ENCODE measurements at regions not wholly inside any gene's neighbourhood (a gene's known extent, or its start where the extent isn't known, plus 50 kb on each side); places are given as distances from the start of the nearest gene placed in this dataset.

DNA sequence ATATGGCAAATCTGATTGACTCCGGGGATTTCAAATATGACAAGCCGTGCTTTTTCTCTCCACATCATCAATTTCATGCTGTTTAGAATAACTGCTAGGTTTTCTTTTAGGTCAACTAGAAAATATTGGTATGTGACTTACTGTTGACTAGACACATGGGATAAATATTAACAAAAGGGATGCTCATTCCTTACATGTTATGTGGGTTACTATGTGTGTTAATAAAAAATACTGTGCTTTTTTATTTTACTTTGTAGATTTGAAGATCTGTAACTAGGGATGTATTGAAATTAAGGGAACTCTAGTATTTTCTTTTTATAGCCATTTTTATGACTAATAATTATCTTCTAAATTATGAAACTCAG, 264.6 kb upstream of the COL8A1 start:
- Histone ChIP-seq H3K4me1 (peaks cover 0 to 4% of the 10 kb centered on the region in 2 donors), H3K27ac (no peak overlapping the region), H3K4me3 (replicated peaks in 1 of 3) (no peak overlapping the region), H3K9me3 (no peaks in the 10 kb centered on the region), H3K27me3 (no peaks in the 10 kb centered on the region), H3K36me3 (no peaks in the 10 kb centered on the region)
- intact Hi-C loops (cut with DNase I) = no loop called here
- WGBS, 2 donors = 62 to 67% methylated on average over 2 of the region's 2 CpGs
- no peak for DNase-seq
- no peak for TF ChIP-seq POLR2A (IDR thresholded peaks at IDR 0.05)
- TF ChIP-seq, protein P1, sequence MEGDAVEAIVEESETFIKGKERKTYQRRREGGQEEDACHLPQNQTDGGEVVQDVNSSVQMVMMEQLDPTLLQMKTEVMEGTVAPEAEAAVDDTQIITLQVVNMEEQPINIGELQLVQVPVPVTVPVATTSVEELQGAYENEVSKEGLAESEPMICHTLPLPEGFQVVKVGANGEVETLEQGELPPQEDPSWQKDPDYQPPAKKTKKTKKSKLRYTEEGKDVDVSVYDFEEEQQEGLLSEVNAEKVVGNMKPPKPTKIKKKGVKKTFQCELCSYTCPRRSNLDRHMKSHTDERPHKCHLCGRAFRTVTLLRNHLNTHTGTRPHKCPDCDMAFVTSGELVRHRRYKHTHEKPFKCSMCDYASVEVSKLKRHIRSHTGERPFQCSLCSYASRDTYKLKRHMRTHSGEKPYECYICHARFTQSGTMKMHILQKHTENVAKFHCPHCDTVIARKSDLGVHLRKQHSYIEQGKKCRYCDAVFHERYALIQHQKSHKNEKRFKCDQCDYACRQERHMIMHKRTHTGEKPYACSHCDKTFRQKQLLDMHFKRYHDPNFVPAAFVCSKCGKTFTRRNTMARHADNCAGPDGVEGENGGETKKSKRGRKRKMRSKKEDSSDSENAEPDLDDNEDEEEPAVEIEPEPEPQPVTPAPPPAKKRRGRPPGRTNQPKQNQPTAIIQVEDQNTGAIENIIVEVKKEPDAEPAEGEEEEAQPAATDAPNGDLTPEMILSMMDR (IDR thresholded peaks at IDR 0.05) = no peak

- no peak for DNase-seq
- Histone ChIP-seq H3K9me3 (no peaks in the 10 kb centered on the region), H3K4me3 (replicated peaks in 1 of 3) (no peak overlapping the region), H3K4me1 (peaks cover 0 to 4% of the 10 kb centered on the region in 2 donors), H3K27me3 (no peaks in the 10 kb centered on the region), H3K27ac (no peak overlapping the region), H3K36me3 (no peaks in the 10 kb centered on the region)
- 34 to 50% methylated on average over 4 of the region's 4 CpGs for WGBS, 2 donors
- intact Hi-C loops (cut with DNase I) = no loop called here
- TF ChIP-seq POLR2A (IDR thresholded peaks at IDR 0.05) = no peak
- TF ChIP-seq, protein P1 (IDR thresholded peaks at IDR 0.05) = no peak
Measured at GRCh38 chr3:99373088-99373845, 265.1 kb upstream of the COL8A1 start.

GRCh38 chr3:99366663-99367429, 271.5 kb upstream of the COL8A1 start:
- intact Hi-C loops (cut with DNase I) = no loop called here
- no peak overlapping the region for H3K4me3 ChIP-seq (replicated peaks in 1 of 3)
- no peaks in the 10 kb centered on the region for H3K4me1 ChIP-seq
- WGBS, 2 donors = 63 to 85% methylated on average over 5 of the region's 5 CpGs
- no peak for DNase-seq
- no peak for TF ChIP-seq POLR2A (IDR thresholded peaks at IDR 0.05)
- TF ChIP-seq, protein P1 (IDR thresholded peaks at IDR 0.05) = no peak
- H3K36me3 ChIP-seq = no peaks in the 10 kb centered on the region
- no peak overlapping the region for H3K27ac ChIP-seq
- H3K27me3 ChIP-seq = no peaks in the 10 kb centered on the region
- H3K9me3 ChIP-seq = no peaks in the 10 kb centered on the region

- no peak for DNase-seq
- H3K27me3 ChIP-seq = no peaks in the 10 kb centered on the region
- H3K4me3 ChIP-seq (replicated peaks in 1 of 3) = no peak overlapping the region
- H3K4me1 ChIP-seq = no peaks in the 10 kb centered on the region
- no peaks in the 10 kb centered on the region for H3K9me3 ChIP-seq
- 45 to 49% methylated on average over 1 of the region's 1 CpG for WGBS, 2 donors
- intact Hi-C loops (cut with DNase I) = no loop called here
- H3K27ac ChIP-seq = no peak overlapping the region
- TF ChIP-seq, protein P1 (IDR thresholded peaks at IDR 0.05) = no peak
- no peak for TF ChIP-seq POLR2A (IDR thresholded peaks at IDR 0.05)
- H3K36me3 ChIP-seq = no peaks in the 10 kb centered on the region
Measured at GRCh38 chr3:99365979-99366378, 272.4 kb upstream of the COL8A1 start.

DNA sequence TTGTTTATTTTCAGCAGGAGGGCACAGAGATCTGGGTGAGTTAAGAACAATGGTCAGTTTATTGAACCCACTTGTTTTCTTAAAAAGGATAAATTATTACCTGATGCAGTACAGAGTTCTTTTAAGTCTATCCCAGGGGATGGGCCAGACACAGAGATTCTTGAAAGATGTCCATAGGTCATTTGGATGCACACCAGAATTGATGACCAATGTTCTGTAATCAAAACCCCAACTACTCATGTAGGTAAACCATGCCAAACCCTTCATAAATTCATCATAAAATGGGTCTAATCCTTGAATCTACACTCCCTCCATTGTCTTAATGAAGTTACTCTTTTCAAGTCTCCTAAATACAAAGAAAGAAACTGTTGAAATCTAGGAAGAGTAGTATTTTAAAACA, 273.0 kb upstream of the COL8A1 start:
- Histone ChIP-seq H3K9me3 (no peaks in the 10 kb centered on the region), H3K4me3 (replicated peaks in 1 of 3) (no peak overlapping the region), H3K27me3 (no peaks in the 10 kb centered on the region), H3K36me3 (no peaks in the 10 kb centered on the region), H3K4me1 (no peaks in the 10 kb centered on the region), H3K27ac (no peak overlapping the region)
- intact Hi-C loops (cut with DNase I) = no loop called here
- TF ChIP-seq, protein P1 (IDR thresholded peaks at IDR 0.05) = no peak
- no peak for TF ChIP-seq POLR2A (IDR thresholded peaks at IDR 0.05)
- DNase-seq = no peak
